ENCODE measurements at regions not wholly inside any gene's neighbourhood (a gene's known extent, or its start where the extent isn't known, plus 50 kb on each side); places are given as distances from the start of the nearest gene placed in this dataset.
"Not testable (repeated sequence)": the region's sequence is repeated elsewhere in the genome, so short reads cannot be mapped to it uniquely, and the experiment has no call there.

GRCh38 chr20:30629376-30629775 lies 628.1 kb upstream of the DEFB115 start:
- not testable (repeated sequence) for TF ChIP-seq CTCF (IDR thresholded peaks at IDR 0.05; ENCODE audit: low read length); EZH2 (IDR thresholded peaks at IDR 0.05; ENCODE audit: borderline replicate concordance, low read length)
